Kidney (tissue), 13 donors: ENCODE measurements at regions not wholly inside any gene's neighbourhood (a gene's known extent, or its start where the extent isn't known, plus 50 kb on each side); places are given as distances from the start of the nearest gene placed in this dataset.

Experiments used
- DNase-seq, 5 donors: peaks; one replicate each; pipeline ENCODE4 v3.0.0-alpha.2; 2013 to 2020
- FAIRE-seq: peaks from 2 replicates; lab custom pipeline; 2012; peaks lifted over from hg19 to GRCh38; lab: Jason Lieb, UNC
- H3K27ac ChIP-seq, 2 donors: one replicate each; pipeline ENCODE4 v1.7.0; 2013; ENCODE audit warnings: low read depth in 2 of 2, low read length in 2 of 2, inconsistent platforms in 1 of 2
- H3K27me3 ChIP-seq: one replicate; pipeline ENCODE4 v1.7.1; 2013; ENCODE audit warnings: low read length, inconsistent platforms; ENCODE audit not compliant: control insufficient read depth, insufficient read depth
- H3K36me3 ChIP-seq, 3 donors: one replicate each; pipeline versions ENCODE4 v1.7.0 to v1.7.1; 2013; ENCODE audit warnings: low read length in 3 of 3, control low read depth in 1 of 3, inconsistent platforms in 1 of 3; ENCODE audit not compliant: insufficient read depth in 3 of 3, control insufficient read depth in 2 of 3
- H3K4me1 ChIP-seq, 3 donors: one replicate each; pipeline versions ENCODE4 v1.7.0 to v1.7.1; 2013; ENCODE audit warnings: low read length in 3 of 3, inconsistent platforms in 1 of 3, low read depth in 1 of 3; ENCODE audit not compliant: control insufficient read depth in 2 of 3, insufficient read depth in 2 of 3
- H3K4me3 ChIP-seq, 3 donors: one replicate each; pipeline versions ENCODE4 v1.7.0 to v1.8.1; 2013; ENCODE audit warnings: low read length in 3 of 3, control low read depth in 1 of 3, inconsistent platforms in 1 of 3
- H3K9ac ChIP-seq, 3 donors: one replicate each; pipeline versions ENCODE4 v1.7.0 to v1.7.1; 2013; ENCODE audit warnings: low read length in 3 of 3, control low read depth in 1 of 3, inconsistent platforms in 1 of 3
- H3K9me3 ChIP-seq, 3 donors: one replicate each; pipeline versions ENCODE4 v1.7.0 to v1.7.1; 2013; ENCODE audit warnings: low read length in 3 of 3, control low read depth in 1 of 3, inconsistent platforms in 1 of 3; ENCODE audit not compliant: control insufficient read depth in 2 of 3, insufficient read depth in 1 of 3
- intact Hi-C: fragments of 100-400 bp; cut with DNase I; formaldehyde crosslinking; loops from one replicate; pipeline ENCODE4 v1.11.1; 2022
- TF ChIP-seq, protein P1 (sequence below): IDR thresholded peaks from 3 replicates; pipeline ENCODE4 v1.5.1; 2012; ENCODE audit warnings: mild to moderate bottlenecking, moderate library complexity, borderline replicate concordance; ENCODE audit not compliant: insufficient read depth; ENCODE audit errors: extremely low read depth
- donor health status: control.
- donor health status: control.
- donor health status: control.
- donor health status: control.
- donor health status: control.
- donor health status: DM: yes; HTN: yes; CAD: no.
- donor health status: Normal renal cell carcinoma (clear cell type).

DNA sequence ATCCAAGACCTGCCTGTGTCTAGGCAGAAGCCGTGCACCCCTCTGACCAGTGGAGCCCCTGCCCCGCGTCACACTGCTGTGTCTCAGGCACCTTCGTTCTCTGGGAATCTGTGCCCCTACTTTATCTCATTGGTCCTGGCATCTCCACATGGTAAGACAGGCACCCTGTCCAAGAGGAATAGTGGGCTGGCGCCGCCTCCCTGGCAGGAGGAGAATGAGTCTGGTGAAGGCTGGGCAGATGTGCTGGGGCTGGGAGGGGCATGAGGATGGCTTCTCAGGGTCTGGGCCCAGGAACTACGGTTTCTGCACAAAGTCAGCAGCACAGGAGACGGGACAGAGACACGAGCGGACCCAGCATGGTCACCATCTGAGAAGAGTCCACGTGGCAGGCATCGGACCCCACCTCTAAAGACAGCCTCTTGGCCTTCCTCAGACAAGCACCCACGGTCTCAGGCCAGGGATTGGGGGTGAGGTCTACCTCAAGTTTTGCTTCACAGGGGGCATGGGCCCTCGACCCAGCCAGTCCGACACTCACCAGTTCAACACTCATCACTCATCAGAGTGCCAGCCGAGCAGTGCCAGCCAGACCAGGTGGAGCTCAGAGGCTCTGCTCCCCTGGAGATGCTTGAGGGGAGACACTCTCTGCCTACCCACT is 306.7 kb downstream of the ADGRD1 start:
- H3K27me3 ChIP-seq = no peaks in the 10 kb centered on the region
- no peak overlapping the region for H3K4me3 ChIP-seq
- no peaks in the 10 kb centered on the region for H3K36me3 ChIP-seq
- H3K9me3 ChIP-seq = no peaks in the 10 kb centered on the region
- intact Hi-C loops = no loop called here
- DNase-seq (no peak), FAIRE-seq (no peak)
- H3K27ac ChIP-seq = no peak overlapping the region
- TF ChIP-seq, protein P1, sequence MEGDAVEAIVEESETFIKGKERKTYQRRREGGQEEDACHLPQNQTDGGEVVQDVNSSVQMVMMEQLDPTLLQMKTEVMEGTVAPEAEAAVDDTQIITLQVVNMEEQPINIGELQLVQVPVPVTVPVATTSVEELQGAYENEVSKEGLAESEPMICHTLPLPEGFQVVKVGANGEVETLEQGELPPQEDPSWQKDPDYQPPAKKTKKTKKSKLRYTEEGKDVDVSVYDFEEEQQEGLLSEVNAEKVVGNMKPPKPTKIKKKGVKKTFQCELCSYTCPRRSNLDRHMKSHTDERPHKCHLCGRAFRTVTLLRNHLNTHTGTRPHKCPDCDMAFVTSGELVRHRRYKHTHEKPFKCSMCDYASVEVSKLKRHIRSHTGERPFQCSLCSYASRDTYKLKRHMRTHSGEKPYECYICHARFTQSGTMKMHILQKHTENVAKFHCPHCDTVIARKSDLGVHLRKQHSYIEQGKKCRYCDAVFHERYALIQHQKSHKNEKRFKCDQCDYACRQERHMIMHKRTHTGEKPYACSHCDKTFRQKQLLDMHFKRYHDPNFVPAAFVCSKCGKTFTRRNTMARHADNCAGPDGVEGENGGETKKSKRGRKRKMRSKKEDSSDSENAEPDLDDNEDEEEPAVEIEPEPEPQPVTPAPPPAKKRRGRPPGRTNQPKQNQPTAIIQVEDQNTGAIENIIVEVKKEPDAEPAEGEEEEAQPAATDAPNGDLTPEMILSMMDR = no peak
- no peak overlapping the region for H3K9ac ChIP-seq
- peaks cover 0 to 2% (median 0%) of the 10 kb centered on the region in 3 donors for H3K4me1 ChIP-seq

DNA sequence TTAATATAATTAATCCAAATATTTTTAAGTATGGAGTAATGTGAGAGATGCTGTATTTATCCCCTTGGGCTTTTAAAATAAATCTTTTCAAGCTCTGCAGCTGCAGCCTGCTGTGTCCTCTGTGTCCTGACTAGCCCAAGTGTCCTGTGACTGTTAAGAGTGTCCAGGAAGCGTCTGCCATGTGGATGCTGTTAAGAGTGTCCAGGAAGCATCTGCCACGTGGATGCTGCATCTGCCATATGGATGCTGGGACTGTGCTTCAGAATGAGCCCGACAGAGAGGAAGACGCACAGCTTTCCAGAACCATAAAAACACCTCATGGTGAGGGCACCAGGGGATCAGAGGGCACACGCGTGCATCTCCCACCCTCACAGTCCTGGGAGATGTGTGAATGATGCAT is 307.2 kb downstream of the ADGRD1 start:
- no peak overlapping the region for H3K27ac ChIP-seq
- TF ChIP-seq, protein P1 = no peak
- no peak overlapping the region for H3K9ac ChIP-seq
- H3K9me3 ChIP-seq = no peaks in the 10 kb centered on the region
- peaks cover 0 to 2% (median 0%) of the 10 kb centered on the region in 3 donors for H3K4me1 ChIP-seq
- no peak overlapping the region for H3K4me3 ChIP-seq
- no peaks in the 10 kb centered on the region for H3K36me3 ChIP-seq
- FAIRE-seq (no peak), DNase-seq (peak in 2 of 5 donors; percentile 24 to 79)
- no peaks in the 10 kb centered on the region for H3K27me3 ChIP-seq
- intact Hi-C loops = no loop called here

DNA sequence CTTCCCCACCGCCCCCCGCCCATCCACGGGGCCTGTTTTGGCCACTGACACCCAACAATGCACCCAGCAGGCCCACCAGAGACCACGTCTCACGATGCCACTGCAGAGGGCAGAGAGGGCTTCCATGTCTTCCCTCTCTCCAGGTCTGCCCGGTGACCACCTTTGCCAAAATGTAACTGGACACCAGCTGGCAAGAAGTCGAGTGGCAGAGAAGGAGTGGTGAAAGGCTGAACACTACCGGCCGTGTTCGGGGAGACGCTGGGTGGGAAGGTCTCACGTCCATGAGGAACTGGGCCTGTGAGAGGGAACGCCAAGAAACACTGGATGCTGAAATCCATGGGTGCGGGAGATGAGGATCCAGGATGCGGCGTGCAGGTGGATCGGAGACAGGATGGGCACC is 308.2 kb downstream of the ADGRD1 start:
- Histone ChIP-seq H3K4me3 (no peak overlapping the region), H3K27me3 (no peaks in the 10 kb centered on the region), H3K9ac (no peak overlapping the region), H3K4me1 (peaks cover 0 to 2% (median 0%) of the 10 kb centered on the region in 3 donors), H3K27ac (no peak overlapping the region), H3K36me3 (no peaks in the 10 kb centered on the region), H3K9me3 (no peaks in the 10 kb centered on the region)
- no peak for DNase-seq
- TF ChIP-seq, protein P1 = no peak
- intact Hi-C loops = no loop called here
- FAIRE-seq = no peak
